ENCODE measurements at regions not wholly inside any gene's neighbourhood (a gene's known extent, or its start where the extent isn't known, plus 50 kb on each side); places are given as distances from the start of the nearest gene placed in this dataset.

DNA sequence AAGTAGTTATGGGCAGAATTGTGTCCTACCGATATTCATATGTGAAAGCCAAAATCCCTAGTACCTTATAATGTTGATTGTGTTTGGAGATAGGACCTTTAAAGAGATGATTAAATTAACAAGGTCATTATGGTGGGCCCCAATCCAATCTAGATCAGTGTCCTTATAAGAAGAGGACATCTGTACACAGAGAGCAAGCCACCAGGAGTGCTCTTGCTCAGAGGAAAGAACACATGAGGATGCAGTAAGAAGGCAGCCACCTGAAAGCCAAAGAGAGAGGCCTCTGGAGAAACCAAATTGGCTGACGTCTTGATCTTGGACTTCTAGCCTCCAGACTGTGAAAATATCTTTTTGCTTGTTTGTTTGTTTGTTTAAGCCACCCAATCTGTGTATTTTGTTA is 1290.8 kb upstream of the PABPC4L start:
- no peak for TF ChIP-seq POLR2A (IDR thresholded peaks at IDR 0.05)
- TF ChIP-seq, protein P1, sequence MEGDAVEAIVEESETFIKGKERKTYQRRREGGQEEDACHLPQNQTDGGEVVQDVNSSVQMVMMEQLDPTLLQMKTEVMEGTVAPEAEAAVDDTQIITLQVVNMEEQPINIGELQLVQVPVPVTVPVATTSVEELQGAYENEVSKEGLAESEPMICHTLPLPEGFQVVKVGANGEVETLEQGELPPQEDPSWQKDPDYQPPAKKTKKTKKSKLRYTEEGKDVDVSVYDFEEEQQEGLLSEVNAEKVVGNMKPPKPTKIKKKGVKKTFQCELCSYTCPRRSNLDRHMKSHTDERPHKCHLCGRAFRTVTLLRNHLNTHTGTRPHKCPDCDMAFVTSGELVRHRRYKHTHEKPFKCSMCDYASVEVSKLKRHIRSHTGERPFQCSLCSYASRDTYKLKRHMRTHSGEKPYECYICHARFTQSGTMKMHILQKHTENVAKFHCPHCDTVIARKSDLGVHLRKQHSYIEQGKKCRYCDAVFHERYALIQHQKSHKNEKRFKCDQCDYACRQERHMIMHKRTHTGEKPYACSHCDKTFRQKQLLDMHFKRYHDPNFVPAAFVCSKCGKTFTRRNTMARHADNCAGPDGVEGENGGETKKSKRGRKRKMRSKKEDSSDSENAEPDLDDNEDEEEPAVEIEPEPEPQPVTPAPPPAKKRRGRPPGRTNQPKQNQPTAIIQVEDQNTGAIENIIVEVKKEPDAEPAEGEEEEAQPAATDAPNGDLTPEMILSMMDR (IDR thresholded peaks at IDR 0.05) = no peak
- TF ChIP-seq EP300 (IDR thresholded peaks at IDR 0.05) = no peak
